NT2/D1 (cell line): ENCODE measurements at regions not wholly inside any gene's neighbourhood (a gene's known extent, or its start where the extent isn't known, plus 50 kb on each side); places are given as distances from the start of the nearest gene placed in this dataset.

Experiments used
- DNase-seq: peaks from one replicate; pipeline ENCODE4 v3.0.0-alpha.2; 2011; ENCODE audit warnings: low read depth, low spot score
- H3K27me3 ChIP-seq: 2 replicates; pipeline ENCODE4 v1.6.0; 2011; ENCODE audit warnings: mild to moderate bottlenecking; ENCODE audit not compliant: insufficient read length, insufficient read depth
- H3K36me3 ChIP-seq: 2 replicates; pipeline ENCODE4 v1.6.1; 2011; ENCODE audit warnings: mild to moderate bottlenecking, low read length, mixed read lengths; ENCODE audit not compliant: insufficient read depth, insufficient read length
- H3K4me1 ChIP-seq: 2 replicates; pipeline ENCODE4 v1.5.1; 2011; ENCODE audit not compliant: insufficient read depth, insufficient read length
- H3K4me3 ChIP-seq: 2 replicates; pipeline ENCODE4 v1.5.1; 2011; ENCODE audit warnings: low read depth; ENCODE audit not compliant: insufficient read length
- H3K9ac ChIP-seq: 2 replicates; pipeline ENCODE4 v1.6.0; 2011; ENCODE audit warnings: low read depth; ENCODE audit not compliant: insufficient read length
- H3K9me3 ChIP-seq: 2 replicates; pipeline ENCODE4 v1.5.1; 2011; ENCODE audit warnings: mild to moderate bottlenecking, low read length; ENCODE audit not compliant: insufficient read depth
- SUZ12 ChIP-seq: IDR thresholded peaks from 2 replicates; pipeline ENCODE4 v1.6.1; 2011; ENCODE audit not compliant: insufficient read length, insufficient read depth; ENCODE audit errors: extremely low read depth
- YY1 ChIP-seq: IDR thresholded peaks from 2 replicates; pipeline ENCODE4 v1.6.1; 2011; ENCODE audit not compliant: insufficient read length, insufficient read depth
- ZNF274 ChIP-seq: IDR thresholded peaks from 2 replicates; pipeline ENCODE4 v1.6.1; 2011; ENCODE audit warnings: mild to moderate bottlenecking, low read depth, low read length

DNA sequence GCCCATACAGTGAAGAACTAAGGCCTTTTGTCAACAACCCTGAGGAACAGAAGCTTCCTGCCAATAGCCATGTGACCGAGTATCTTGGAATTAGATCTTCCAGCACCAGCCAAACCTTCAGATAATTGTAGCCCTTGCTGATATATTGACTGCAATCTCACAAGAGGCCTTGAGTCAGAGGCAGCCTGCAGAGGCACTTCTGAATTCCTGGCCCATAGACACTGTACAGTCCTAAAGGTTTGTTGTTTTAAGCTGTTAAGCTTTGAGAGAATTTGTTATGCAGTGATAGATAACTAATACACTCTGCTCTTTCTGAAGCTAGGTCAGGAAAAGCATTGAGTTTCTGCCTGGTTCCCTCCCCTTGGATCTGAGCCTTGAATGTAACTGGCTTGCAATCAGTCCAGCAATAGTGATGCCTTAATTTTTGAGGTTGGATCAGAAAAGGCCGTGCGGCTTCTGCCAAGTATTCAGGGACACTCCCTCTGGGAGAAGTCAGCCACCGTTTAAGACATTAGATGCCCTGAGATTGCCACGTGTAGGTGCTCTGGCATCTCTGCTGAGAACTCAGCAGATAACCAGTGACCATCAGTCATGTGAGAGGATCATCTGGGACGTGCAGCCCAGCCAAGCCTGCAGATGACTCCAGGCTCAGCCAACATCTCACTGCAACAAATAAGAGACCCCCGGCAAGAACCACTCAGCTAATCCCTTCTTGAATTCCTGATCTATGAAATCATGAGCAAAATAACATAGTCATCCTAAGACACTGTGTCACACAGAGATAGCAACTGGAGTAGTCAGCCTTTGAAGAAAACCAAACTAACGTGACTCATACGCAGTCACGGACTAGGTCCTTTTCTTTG lies 126.8 kb upstream of the STC2 start:
- Histone ChIP-seq H3K4me1 (no peaks in the 10 kb centered on the region), H3K9me3 (peaks cover 7% of the 10 kb centered on the region; the same call in 1 of the 2 replicates), H3K36me3 (no peaks in the 10 kb centered on the region), H3K9ac (no peak overlapping the region), H3K27me3 (no peaks in the 10 kb centered on the region), H3K4me3 (no peak overlapping the region)
- DNase-seq: no peak
- TF ChIP-seq SUZ12: no peak
- no peak for TF ChIP-seq ZNF274
- no peak for TF ChIP-seq YY1

DNA sequence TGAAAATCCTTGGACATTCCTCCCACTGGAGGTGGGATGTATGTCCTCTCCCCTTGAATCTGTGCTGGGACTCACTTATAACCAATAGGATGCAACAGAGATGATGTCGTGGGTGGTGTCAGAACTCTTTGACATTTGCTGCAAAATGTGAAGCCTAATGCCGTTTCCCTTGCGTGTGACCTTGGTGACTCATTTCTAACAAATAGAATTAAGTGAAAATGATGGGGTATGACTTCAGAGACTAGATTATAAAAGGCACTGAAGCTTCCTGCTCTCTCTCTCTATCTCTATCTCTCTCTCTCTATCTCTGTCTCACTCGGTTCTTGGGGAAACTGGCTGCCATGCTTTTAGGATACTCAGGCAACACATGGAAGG lies 126.1 kb upstream of the STC2 start:
- TF ChIP-seq YY1 (no peak), SUZ12 (no peak), ZNF274 (no peak)
- Histone ChIP-seq H3K9ac (no peak overlapping the region), H3K4me1 (no peaks in the 10 kb centered on the region), H3K9me3 (peaks cover 7% of the 10 kb centered on the region; the same call in 1 of the 2 replicates), H3K4me3 (no peak overlapping the region), H3K27me3 (no peaks in the 10 kb centered on the region), H3K36me3 (no peaks in the 10 kb centered on the region)
- no peak for DNase-seq

DNA sequence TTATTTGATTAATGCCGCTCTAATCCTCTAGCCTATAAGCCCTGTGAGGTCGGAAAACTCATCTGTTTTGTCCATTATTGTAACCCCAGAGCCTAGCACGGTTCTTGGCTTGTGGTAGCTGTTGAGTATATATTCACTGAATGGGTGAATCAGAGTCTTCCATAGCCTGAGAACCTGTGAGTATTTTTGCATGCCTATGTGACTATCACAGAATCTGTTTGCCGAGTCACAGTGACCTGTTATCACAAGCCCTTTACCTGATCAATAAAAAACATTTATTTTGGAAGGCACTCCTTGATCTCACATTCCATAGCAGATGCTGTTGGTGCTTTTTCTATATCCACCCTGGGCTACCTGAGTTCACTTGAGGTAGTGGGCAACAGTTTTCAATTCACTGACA lies 125.0 kb upstream of the STC2 start:
- Histone ChIP-seq H3K9ac (no peak overlapping the region), H3K36me3 (no peaks in the 10 kb centered on the region), H3K4me1 (no peaks in the 10 kb centered on the region), H3K4me3 (no peak overlapping the region), H3K27me3 (no peaks in the 10 kb centered on the region), H3K9me3 (peaks cover 7% of the 10 kb centered on the region; the same call in 1 of the 2 replicates)
- DNase-seq: no peak
- TF ChIP-seq SUZ12: no peak
- TF ChIP-seq YY1: no peak
- no peak for TF ChIP-seq ZNF274

DNA sequence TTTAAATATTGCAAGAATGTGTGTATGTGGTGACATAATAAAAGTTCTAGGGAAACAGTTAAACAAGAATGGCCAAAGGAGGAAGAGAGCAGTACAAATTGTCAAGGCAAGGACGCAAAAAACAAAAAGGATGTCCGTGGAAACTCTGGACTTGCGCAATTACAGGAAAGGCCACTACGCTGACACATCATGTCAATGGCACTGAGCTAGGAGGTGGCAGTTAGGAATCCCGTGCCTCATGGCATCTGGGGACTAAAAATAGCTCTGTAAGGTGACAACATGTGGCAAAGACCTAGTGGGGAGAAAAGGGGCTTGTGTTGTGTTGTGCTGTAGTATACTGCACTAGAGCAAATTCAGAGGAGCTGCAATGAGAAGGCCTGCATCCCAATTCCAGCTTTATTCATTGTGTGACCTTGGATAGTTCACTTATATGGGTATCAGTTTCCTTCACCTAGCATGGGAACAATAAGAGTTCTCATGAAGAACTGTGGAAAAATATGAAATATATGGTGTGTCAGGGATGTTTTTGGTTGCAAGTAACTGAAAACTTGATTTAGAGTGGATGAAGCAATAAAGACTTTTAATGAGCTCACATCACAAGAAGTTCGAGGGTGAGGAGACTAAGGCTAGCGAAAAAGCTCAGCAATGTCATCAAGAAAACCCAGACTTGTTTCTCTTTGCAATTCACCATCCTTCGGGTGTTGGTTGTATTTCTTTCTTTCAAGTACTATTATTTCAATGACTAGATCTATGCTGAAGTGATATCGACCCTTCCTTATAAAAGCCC lies 124.1 kb upstream of the STC2 start:
- Histone ChIP-seq H3K27me3 (no peaks in the 10 kb centered on the region), H3K4me1 (no peaks in the 10 kb centered on the region), H3K36me3 (no peaks in the 10 kb centered on the region), H3K9me3 (peaks cover 7% of the 10 kb centered on the region; the same call in 1 of the 2 replicates), H3K4me3 (no peak overlapping the region), H3K9ac (no peak overlapping the region)
- no peak for TF ChIP-seq ZNF274
- no peak for TF ChIP-seq YY1
- no peak for TF ChIP-seq SUZ12
- no peak for DNase-seq

DNA sequence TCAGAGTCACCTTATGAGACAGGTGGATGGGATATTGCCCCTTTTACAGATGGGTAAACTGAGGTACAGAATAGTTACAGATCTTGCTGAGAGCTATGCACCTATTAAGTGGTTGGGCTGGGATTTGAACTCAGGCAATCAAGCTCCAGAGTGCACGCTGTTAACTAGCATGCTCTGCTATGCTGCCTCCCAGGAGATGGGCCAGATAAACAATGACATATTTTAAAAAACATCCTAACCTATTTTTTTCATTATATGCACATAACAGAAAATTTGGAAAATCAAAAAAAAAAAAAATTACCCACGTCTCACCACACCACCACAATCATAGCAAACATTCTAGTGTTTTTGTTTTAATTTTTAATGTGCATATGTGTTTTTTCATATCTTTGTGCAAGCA lies 123.4 kb upstream of the STC2 start:
- Histone ChIP-seq H3K4me3 (no peak overlapping the region), H3K9me3 (peaks cover 7% of the 10 kb centered on the region; the same call in 1 of the 2 replicates), H3K9ac (no peak overlapping the region), H3K36me3 (no peaks in the 10 kb centered on the region), H3K27me3 (no peaks in the 10 kb centered on the region), H3K4me1 (no peaks in the 10 kb centered on the region)
- DNase-seq: no peak
- TF ChIP-seq ZNF274 (no peak), SUZ12 (no peak), YY1 (no peak)

DNA sequence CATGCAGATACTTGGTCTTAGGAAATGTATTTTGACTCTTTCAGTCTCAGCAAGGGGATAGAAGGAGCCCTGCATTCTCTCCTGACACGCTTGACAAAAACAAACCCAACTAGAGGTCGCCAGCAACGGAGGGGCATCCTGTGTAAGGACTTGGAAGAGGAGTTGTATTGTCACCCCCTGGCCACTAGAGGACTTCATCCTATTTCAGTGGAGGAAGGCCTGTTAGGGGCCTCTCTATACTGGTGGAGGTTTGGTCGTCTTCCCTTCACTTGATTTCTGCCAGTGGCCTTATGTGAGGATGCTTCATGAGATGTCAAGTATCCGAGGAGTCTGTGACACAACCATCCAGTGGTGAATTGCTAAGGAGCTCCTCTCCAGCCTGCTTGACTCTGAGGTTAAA lies 122.8 kb upstream of the STC2 start:
- no peak overlapping the region for H3K4me3 ChIP-seq
- H3K9me3 ChIP-seq: peaks cover 7% of the 10 kb centered on the region; the same call in 1 of the 2 replicates
- TF ChIP-seq SUZ12 (no peak), YY1 (no peak), ZNF274 (no peak)
- H3K4me1 ChIP-seq: no peaks in the 10 kb centered on the region
- peak; percentile 18 for DNase-seq
- H3K27me3 ChIP-seq: no peaks in the 10 kb centered on the region
- no peak overlapping the region for H3K9ac ChIP-seq
- no peaks in the 10 kb centered on the region for H3K36me3 ChIP-seq

DNA sequence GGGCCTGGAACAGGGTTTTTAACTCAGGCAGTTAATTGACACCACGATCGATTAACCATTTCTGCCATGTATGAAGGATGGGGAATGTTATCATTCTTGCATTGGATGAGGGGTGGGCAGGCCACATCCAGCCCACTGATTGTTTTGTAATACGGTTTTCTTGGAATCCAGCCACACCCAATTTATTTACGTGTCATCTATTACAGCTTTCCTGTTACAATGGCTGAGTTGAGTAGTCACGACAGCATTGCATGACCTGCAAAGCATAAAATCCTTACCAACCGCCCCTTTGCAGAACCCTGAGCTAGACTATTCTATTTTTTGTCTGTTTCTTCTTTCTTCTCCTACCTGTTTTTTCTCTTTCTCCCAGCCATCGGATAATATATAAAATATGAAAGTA lies 122.0 kb upstream of the STC2 start:
- no peaks in the 10 kb centered on the region for H3K27me3 ChIP-seq
- TF ChIP-seq ZNF274 (no peak), SUZ12 (no peak), YY1 (no peak)
- no peak overlapping the region for H3K9ac ChIP-seq
- H3K4me3 ChIP-seq: no peak overlapping the region
- no peaks in the 10 kb centered on the region for H3K4me1 ChIP-seq
- no peak for DNase-seq
- no peaks in the 10 kb centered on the region for H3K36me3 ChIP-seq
- peaks cover 7% of the 10 kb centered on the region; the same call in 1 of the 2 replicates for H3K9me3 ChIP-seq
